Breast epithelium (tissue), 4 donors: ENCODE measurements at regions not wholly inside any gene's neighbourhood (a gene's known extent, or its start where the extent isn't known, plus 50 kb on each side); places are given as distances from the start of the nearest gene placed in this dataset.

Source experiments
- DNase-seq, 2 donors: peaks; one replicate each; pipeline ENCODE4 v3.0.0-alpha.2; 2019; ENCODE audit warnings: low spot score in 2 of 2
- H3K27ac ChIP-seq, 2 donors: fragments of 200-600 bp; sonication (generic) in 1 of 2; one replicate each; pipeline ENCODE4 v1.5.1; 2016 to 2019; ENCODE audit warnings: mild to moderate bottlenecking in 1 of 2
- H3K27me3 ChIP-seq, 2 donors: fragments of 200-600 bp; sonication (generic) in 1 of 2; one replicate each; pipeline versions ENCODE4 v1.5.1 to v1.6.0; 2017 to 2019; ENCODE audit warnings: control low read depth in 1 of 2, mild to moderate bottlenecking in 1 of 2
- H3K36me3 ChIP-seq: fragments of 200-600 bp; one replicate; pipeline ENCODE4 v1.5.1; 2019
- H3K4me1 ChIP-seq, 2 donors: fragments of 200-600 bp; sonication (generic); one replicate each; pipeline ENCODE4 v1.5.1; 2016 to 2019; ENCODE audit warnings: control low read depth in 1 of 2
- H3K4me3 ChIP-seq, 3 donors: fragments of 200-600 bp; sonication (generic); 1 replicate in 2 of 3; 2 replicates in 1 of 3; pipeline ENCODE4 v1.5.1; 2016 to 2019; ENCODE audit warnings: mild to moderate bottlenecking in 3 of 3, moderate library complexity in 2 of 3
- H3K9me3 ChIP-seq, 2 donors: fragments of 200-600 bp; sonication (generic) in 1 of 2; one replicate each; pipeline ENCODE4 v1.5.1; 2016 to 2019; ENCODE audit warnings: control low read depth in 1 of 2
- CTCF ChIP-seq, 3 donors: fragments of 450-650 bp; IDR thresholded peaks; one replicate each; pipeline ENCODE4 v1.5.1; 2016 to 2017; ENCODE audit warnings: antibody characterized with exemption in 3 of 3, mild to moderate bottlenecking in 3 of 3, moderate library complexity in 3 of 3
- POLR2A ChIP-seq: fragments of 450-650 bp; IDR thresholded peaks from one replicate; pipeline ENCODE4 v1.6.1; 2016; ENCODE audit warnings: antibody characterized with exemption, mild to moderate bottlenecking, moderate library complexity
- POLR2AphosphoS5 ChIP-seq, 3 donors: sonication (generic); formaldehyde crosslinking; IDR thresholded peaks; one replicate each; pipeline ENCODE4 v1.6.1; 2017; ENCODE audit warnings: antibody characterized with exemption in 3 of 3
- intact Hi-C: fragments of 100-400 bp; cut with DNase I; formaldehyde crosslinking; loops from one replicate; pipeline ENCODE4 v1.15.1; 2023; ENCODE audit warnings: low total_unique reads

DNA sequence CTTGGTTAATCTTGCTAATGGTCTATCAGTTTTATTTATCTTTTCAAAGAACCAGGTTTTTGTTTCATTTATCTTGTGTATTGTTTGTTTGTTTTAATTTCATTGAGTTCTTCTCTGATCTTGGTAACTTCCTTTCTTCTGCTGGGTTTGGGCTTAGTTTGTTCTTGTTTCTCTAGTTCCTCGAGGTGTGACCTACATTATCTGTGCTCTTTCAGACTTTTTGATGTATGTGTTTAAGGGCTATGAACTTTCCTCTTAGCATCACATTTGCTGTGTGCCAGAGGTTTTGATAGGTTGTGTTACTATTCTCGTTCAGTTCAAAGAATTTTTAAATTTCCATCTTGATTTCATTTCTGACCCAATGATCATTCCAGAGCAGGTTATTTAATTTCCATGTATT, 365.4 kb upstream of the GATB start:
- Histone ChIP-seq H3K4me1 (no peaks in the 10 kb centered on the region), H3K9me3 (no peaks in the 10 kb centered on the region), H3K27me3 (no peaks in the 10 kb centered on the region), H3K36me3 (no peaks in the 10 kb centered on the region), H3K4me3 (no peak overlapping the region), H3K27ac (no peak overlapping the region)
- DNase-seq, result no peak
- intact Hi-C loops, result no loop called here
- TF ChIP-seq POLR2AphosphoS5 (IDR thresholded peaks at IDR 0.05) (no peak), POLR2A (no peak), CTCF (IDR thresholded peaks at IDR 0.05) (no peak)

DNA sequence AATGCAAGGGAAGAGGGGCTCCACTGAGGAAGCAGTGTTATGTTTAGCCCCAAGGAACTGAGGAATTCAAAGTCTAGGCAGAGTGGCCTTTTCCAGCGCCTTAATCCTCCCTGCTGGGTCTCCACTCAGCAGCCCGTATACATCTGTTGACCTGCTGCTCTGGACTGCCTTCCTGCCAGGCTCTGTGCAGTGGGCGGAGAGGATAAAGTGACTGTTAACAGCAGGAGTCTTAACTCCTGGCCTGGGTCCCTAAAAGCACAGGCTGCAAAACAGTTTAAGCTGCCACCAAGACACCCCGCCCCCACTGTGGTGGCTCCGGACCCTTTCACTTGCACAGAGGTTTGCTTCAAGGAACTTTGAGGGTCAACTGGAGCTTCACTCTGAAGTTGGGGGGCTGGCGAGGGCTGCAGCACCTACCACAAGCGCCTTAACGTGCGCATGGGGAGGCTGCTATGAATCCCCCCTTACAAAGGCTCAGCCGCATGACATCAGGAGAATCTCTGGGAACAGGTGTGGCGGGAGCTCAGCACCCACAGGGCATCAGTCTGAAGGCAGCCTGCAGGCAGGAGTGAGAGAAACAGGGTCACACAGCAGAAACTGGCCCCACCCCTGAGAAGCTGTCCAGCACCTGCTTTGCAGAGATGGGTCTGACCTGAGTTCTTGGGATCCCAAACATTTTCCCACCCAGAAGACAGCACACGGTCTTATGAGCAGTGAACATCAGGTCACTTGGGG, 358.2 kb upstream of the GATB start:
- Histone ChIP-seq H3K4me1 (no peaks in the 10 kb centered on the region), H3K4me3 (no peak overlapping the region), H3K27me3 (no peaks in the 10 kb centered on the region), H3K9me3 (no peaks in the 10 kb centered on the region), H3K36me3 (no peaks in the 10 kb centered on the region), H3K27ac (no peak overlapping the region)
- intact Hi-C loops, result no loop called here
- no peak for DNase-seq
- TF ChIP-seq POLR2AphosphoS5 (IDR thresholded peaks at IDR 0.05), result no peak
- TF ChIP-seq POLR2A, result no peak
- no peak for TF ChIP-seq CTCF (IDR thresholded peaks at IDR 0.05)

GRCh38 chr4:152117933-152118507, 357.2 kb upstream of the GATB start:
- Histone ChIP-seq H3K27me3 (no peaks in the 10 kb centered on the region), H3K9me3 (no peaks in the 10 kb centered on the region), H3K4me1 (no peaks in the 10 kb centered on the region), H3K36me3 (no peaks in the 10 kb centered on the region), H3K27ac (no peak overlapping the region), H3K4me3 (no peak overlapping the region)
- intact Hi-C loops, result no loop called here
- DNase-seq, result no peak
- TF ChIP-seq POLR2A (no peak), POLR2AphosphoS5 (IDR thresholded peaks at IDR 0.05) (no peak), CTCF (IDR thresholded peaks at IDR 0.05) (no peak)

DNA sequence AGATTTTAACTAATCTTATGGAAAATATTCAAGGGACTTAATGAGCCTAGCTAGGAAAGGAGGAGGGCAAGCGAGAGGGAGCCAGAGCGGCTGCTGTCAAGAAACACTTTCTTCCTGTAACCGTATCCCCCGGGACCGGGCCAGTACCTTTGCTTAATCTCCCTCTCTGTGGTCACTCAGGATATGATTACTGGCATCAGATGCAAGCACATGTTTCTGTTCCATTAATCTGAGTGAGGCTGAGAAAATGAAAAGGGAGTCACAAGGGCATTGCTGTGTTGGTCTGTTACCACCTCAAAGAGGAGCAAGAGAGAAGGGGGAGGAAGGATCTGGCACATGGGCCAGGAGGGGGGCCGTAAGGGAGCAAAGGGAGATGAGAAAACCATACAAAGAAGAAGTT, 356.7 kb upstream of the GATB start:
- intact Hi-C loops, result no loop called here
- H3K36me3 ChIP-seq, result no peaks in the 10 kb centered on the region
- no peak overlapping the region for H3K4me3 ChIP-seq
- no peaks in the 10 kb centered on the region for H3K27me3 ChIP-seq
- no peak for DNase-seq
- H3K4me1 ChIP-seq, result no peaks in the 10 kb centered on the region
- no peaks in the 10 kb centered on the region for H3K9me3 ChIP-seq
- H3K27ac ChIP-seq, result no peak overlapping the region
- TF ChIP-seq POLR2A (no peak), CTCF (IDR thresholded peaks at IDR 0.05) (no peak), POLR2AphosphoS5 (IDR thresholded peaks at IDR 0.05) (no peak)

DNA sequence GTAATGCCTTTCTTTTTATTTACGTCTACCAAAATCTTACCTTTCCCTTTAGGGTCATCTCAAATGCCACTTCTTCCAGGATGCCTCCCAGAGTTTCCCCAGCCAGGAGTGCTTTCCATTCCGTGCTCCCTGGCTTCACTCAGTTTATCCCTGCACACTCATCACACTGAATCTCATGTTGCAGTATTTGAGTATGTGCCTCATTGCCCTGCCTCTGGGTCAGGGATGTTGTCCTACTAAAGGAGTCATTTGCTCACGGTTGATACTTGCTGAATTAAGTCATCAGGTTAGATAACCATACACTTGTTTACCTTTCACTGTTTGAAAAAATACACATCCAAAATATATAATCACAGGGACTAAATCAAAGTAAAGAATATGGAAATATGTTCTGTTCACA, 356.2 kb upstream of the GATB start:
- H3K27me3 ChIP-seq, result no peaks in the 10 kb centered on the region
- no peak overlapping the region for H3K27ac ChIP-seq
- H3K36me3 ChIP-seq, result no peaks in the 10 kb centered on the region
- H3K4me1 ChIP-seq, result no peaks in the 10 kb centered on the region
- intact Hi-C loops, result no loop called here
- DNase-seq, result no peak
- no peak overlapping the region for H3K4me3 ChIP-seq
- no peaks in the 10 kb centered on the region for H3K9me3 ChIP-seq
- no peak for TF ChIP-seq CTCF (IDR thresholded peaks at IDR 0.05)
- no peak for TF ChIP-seq POLR2AphosphoS5 (IDR thresholded peaks at IDR 0.05)
